Hematopoietic multipotent progenitor cell treated with erythropoietin and hydrocortisone succinate and interleukin-3 and kit ligand, for 17 days (in vitro differentiated cells): ENCODE measurements at regions not wholly inside any gene's neighbourhood (a gene's known extent, or its start where the extent isn't known, plus 50 kb on each side); places are given as distances from the start of the nearest gene placed in this dataset.
"Not testable (repeated sequence)": the region's sequence is repeated elsewhere in the genome, so short reads cannot be mapped to it uniquely, and the experiment has no call there.

ENCODE experiments used
- DNase-seq: peaks from one replicate; pipeline ENCODE4 v3.0.0-alpha.2; 2015; ENCODE audit warnings: low spot score

DNA sequence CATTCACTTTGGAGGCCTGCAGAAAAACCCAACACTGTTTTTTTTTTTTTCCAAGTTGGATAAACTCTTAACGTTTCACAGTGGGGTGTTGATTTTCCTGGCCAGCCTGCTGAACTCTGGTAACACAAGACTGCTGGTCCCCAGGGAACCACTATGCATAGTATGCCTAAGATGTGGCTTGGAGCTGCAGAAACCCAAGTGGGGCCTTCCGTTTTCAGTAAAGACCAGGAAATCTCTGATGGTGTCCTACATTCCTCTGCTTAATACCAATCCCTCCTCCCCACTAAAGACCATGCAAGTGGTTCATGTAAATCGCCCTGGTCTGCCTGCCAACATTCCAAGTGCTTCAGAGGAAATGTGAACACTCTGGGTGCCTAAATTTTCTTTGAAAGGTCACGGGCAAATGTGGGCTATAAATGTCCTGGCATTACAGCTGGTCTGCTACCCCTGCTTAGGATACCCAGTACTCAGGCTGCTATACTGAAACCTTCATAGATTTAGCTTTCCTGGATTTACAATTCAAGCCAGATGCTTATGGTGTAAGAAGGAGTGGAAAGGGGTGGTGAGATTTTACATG lies 615.4 kb downstream of the MAFB start:
- no peak for DNase-seq

DNA sequence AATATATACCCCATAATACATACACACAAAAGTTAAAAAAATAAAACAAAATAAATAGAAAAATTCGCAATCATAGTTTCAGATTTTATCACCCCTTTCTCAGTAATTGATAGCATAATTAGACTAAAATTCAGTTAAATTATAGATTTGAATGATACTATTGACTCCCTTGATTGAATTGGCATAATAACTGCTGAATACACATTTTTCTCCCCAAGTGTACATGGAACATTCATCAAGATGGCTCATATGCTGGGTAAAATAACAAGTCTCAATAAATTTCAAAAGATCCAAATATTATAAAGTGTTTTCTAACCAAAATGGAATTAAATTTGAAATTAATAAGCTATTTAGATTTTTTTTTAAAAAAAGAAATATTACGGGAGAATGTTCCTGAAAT lies 616.1 kb downstream of the MAFB start:
- no peak for DNase-seq

DNA sequence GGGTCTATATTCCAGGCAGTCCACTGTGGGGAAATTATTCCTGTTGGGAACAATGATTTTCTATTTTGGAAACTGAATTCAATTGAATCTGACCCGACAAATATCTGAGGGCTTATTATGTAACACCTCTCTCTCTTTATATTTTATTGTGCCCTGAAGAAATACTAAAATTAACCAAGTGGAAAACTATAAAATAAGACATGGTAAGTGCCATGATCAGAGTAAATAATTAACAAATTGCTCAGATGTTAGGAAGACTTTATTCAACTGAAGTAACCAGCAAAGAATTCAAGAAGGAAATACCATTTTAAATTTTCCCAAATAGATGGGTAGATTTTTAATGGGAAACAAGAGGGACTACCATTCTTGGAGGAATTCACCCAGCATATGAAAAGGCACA lies 632.9 kb downstream of the MAFB start:
- no peak for DNase-seq

DNA sequence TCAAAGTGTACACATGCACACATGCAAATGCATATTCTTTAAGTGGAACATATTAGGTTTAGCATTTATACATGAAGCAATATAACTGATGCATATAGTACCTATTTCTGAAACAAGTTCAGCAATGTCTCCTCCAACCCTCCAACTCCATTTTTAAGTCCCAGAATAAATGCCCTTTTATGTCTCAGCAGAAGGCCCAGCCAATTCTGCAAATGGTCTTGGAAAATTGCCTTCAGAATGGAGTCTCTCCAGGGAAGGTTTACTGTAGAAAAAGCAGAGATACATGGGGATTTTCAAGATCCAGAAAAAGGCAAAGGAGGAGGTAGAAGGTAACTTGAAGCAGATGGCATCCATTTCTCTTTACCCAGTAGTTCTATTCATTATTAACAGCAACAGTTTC lies 633.3 kb downstream of the MAFB start:
- DNase-seq: no peak

DNA sequence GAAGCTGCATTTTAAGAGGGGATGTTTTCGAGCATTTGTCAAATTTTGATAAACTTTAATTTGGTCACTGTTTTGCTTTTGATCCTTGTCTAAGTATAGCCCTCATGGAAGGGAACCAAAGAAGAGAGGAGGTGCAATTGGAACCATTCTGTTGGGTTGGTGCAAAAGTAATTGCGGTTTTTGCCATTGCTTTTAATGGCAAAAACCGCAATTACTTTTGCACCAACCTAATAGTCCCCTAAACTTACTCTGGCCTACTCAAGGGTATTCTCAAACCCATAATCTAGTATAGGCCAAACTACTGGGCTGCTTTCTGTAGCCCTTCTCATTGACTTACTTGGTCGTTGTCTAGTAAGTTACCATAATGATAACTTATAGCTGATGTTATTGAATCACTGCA lies 634.7 kb downstream of the MAFB start:
- no peak for DNase-seq

DNA sequence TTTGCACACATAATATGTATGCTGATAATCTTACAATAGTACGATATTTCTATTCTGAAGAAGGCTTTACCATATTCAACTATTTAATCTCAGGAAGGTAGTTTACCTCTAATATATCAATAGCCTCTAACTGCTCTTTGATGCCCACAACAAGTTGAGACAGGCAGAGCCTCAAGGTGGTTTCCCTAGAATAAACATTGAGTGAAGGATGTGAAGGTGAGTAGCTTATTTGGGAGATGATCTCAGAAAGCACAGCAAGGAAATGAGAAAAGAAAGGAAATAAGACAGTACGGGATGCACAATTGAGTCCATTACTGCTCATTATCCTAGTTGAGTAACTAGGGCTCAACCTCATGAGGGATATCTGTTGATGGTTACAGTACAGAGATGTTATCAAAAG lies 638.4 kb downstream of the MAFB start:
- DNase-seq: no peak

DNA sequence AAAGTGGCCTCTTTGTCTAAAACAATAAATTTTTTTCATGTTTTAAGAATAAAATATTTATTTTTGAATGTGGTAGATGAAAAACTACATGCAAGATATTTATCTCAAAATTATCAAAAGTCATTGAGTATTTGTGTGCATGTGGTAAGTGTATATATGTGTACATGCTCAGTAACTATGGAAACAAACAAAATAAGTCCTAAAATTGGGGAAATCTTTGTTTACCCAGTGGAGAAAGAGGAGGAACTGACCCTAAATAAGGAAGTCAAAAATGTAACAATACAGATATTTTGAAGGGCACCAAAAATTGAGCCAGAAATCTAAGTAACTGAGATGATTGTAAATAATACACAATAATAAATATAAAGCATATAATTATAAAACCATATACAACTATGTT lies 639.2 kb downstream of the MAFB start:
- no peak for DNase-seq

DNA sequence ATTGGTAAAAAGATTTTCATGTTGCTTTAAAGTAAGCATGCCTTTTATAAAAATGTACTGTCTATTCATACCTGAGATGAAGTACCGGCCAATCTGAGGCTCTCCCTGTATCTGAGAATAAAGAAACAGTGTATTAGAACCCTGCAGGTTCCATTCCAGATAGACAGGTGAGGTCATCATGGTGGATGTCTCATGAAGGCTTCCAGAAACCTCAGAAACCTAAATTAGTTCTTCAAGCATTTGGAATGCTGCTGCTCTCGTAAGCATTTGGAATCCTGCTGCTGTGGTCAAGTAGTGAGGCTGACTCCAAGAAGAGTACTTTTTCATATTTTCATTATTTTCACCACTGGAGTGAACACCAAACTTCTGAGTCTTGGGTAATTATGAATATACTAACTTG lies 642.3 kb downstream of the MAFB start:
- DNase-seq: no peak

DNA sequence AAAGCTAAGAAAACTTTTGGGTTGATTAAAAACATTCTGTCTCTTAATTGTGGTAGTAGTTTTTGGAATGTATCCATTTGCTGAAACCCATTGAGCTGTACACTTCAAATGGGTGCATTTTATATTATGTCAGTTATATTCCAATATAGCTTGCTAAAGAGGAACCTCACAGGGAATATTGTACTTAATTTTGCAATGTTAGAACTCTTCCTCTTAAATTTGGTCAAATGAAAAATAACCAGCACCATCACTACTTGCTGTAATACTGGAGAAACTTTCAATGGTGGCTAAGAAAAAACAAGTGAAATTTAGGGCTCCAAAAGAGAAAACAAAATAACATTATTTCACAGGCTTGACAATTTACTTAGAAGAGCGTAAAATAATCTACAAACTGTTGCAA lies 651.5 kb downstream of the MAFB start:
- DNase-seq: no peak

DNA sequence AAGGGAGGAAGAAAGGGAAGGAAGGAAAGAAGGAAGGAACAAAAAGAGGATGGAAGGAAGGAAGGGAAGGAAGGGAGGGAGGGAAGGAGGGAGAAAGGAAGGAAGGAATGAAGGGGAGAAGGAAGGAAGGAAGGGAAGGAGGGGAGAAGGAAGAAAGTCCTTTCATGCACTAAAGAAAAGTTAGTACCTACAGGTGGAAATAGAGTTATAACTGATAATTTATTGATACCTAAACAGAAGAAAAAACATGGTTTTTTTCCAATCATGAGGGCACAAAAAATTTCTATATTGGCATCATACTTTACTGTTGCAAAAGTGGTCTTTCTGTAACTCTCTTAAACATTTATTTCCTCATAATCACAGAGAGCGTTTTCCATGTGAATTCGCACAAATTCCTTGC lies 659.4 kb downstream of the MAFB start:
- DNase-seq: no peak

DNA sequence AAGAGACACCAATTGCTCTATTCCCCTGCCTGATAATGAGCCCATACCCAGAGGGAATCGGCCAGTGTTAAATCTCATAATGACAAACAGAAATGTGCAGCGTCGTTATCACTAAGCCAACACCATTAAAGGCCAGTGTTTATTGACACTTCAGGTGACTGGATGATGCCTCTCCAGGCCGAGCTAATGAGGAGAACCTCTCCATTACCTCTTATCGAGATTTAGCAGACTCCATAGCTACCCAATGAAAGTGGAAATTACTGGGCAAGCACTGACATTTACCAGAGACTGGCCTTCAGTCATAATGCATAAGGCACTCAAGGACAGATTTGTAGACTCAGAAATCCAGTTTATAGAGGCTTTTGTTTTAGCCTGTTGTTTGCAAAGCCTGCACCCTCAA lies 669.5 kb downstream of the MAFB start:
- no peak for DNase-seq

DNA sequence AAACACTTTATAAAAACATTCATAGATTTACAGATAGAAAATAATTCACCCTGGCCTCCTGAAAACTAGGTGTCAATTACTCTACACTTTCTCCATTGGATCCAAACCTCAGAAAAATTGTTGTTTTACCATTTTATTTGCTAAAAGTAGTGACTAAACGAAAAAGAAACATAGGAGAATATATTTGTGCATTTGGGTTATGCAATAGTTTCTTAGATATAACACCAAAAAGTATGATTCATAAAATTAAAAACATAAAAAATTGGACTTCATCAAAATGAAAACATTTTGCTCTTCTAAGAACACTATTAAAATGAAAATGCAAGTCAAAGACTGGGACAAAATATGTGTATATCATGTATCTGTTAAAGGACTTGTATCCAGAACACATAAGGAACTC lies 671.3 kb downstream of the MAFB start:
- no peak for DNase-seq

DNA sequence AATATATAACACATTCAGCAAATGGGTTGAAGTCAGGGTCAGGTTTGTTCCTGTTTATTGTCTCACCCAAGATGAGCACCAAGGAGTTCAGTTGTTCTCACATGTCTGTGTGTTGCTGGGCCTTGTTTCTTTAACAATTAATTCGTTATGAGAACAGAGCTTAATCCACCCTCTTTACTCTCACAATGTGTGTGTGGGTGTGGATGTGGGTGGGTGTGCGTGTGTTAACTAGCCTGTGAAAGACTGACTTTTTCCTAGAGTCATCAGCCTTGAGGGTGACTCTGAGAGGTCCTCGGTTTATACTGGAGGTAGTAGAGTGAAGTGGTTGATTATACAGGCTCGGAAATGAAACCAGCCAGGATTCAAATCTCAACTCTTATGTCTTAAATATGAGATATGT lies 672.1 kb downstream of the MAFB start:
- DNase-seq: no peak

DNA sequence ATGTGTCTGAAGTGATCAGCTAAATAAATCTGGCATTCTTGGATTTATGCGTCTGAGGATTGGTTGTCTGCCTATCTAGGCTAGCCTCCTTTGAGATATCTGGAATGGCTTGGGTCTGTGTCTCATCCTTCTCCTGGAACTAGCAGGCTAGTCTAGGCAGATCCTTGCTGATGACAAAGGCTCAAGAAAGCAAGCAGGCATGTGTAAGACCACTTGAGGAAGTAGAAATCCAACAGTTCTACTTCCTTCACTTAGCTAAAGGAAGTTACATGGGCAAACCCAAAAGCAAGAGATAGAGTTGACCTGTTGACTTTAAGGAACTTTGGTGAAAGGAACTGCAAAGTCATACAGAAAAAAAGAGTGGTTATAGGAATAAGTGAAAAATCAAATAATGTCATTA lies 672.6 kb downstream of the MAFB start:
- no peak for DNase-seq

DNA sequence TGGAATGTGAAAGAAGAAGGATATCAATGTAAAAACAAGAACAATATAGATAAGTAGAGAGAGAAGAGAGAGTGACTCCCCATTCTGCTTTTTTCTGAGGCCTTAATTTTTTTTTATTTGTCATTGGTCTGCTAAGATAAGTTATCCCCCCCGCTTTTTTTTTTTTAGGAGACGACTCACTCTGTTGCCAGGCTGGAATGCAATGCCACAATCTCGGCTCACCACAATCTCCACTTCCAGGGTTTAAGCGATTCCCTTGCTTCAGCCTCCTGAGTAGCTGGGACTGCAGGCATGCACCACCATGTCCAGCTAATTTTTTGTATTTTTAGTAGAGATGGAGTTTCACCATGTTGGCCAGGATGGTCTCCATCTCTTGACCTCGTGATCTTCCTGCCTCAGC lies 677.0 kb downstream of the MAFB start:
- not testable (repeated sequence) for DNase-seq

DNA sequence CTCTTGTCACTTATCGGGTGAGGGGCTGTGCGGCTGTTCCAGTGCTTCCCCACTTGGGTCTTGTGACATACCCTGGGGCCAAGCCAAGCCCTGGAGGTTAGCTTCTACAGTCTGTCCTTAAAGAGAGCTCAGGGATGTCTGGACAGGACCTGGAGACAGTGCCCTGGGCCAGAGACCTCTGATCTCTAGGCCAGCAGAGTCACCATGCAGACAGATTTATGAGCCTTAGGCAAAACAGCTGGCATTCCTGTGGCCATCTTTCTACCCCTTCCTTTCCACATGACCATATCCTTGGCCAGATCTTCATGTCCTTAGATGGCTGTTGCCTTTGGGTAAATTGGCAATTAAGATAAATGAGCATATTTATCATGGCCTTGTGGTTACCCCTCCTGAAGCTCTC lies 678.6 kb downstream of the MAFB start:
- no peak for DNase-seq

DNA sequence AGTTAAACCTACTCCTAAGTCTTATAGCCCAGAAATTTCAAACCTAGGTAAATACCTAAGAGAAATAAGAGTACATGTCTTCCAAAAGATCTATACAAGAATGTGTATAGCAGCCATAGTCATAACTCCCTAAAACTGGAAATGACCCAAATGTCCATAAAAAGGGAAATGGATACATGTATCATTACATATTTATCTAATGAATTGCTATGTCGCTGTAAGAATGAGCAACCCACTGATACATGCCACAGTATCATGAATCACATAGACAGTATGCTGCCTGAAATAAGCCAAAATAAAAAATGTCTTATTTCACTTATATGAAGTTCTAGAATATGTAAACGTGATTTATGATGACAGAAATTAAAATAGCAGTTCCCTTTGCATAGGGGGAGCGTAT lies 679.5 kb downstream of the MAFB start:
- DNase-seq: no peak

DNA sequence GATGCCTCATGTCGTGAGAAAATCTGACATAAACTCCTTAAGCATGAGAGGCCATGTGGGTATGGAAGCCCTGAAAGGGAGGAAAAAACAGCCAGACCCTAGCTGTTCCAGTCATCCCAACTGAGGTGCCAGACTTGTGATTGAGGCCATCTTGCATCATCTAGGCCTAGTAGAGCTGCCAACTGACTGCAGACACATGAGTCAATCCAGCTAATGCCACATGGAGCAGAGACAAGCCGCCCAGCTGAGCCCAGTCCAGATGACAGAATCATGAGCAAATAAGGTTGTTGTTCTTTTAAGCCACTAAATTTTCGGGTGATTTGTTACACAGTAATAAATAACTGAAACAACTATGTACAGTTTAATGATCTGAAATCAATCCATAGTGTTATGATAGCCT lies 680.9 kb downstream of the MAFB start:
- no peak for DNase-seq

DNA sequence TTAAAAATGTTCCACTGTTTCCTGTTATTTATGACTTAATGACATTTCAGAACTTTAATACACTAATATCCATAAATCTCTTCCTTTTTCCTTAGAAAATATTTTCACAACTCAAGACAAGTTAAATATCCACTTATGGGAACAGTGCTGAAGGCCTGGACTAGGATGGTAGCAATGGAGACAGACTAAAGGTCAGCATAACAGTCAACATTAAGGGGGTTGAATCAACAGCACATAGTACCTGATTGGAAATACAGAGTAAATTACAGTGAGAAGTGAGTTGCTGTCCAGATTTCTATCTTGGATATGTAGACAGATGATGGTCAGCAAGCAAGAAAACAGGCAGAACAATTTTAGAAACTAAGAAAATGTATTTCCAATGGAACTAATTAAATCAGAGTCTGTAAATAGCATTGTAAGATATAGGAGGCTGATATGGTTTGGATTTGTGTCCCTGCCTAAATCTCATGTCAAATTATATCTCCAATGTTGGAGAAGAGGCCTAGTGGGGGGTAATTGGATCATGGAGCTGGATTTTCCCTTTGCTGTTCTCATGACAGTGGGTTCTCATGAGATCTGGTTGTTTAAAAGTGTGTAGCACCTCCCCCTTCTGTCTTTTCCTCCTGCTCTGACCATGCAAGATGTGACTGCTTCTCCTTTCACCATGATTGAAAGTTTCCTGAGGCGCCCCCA lies 682.7 kb downstream of the MAFB start:
- no peak for DNase-seq

DNA sequence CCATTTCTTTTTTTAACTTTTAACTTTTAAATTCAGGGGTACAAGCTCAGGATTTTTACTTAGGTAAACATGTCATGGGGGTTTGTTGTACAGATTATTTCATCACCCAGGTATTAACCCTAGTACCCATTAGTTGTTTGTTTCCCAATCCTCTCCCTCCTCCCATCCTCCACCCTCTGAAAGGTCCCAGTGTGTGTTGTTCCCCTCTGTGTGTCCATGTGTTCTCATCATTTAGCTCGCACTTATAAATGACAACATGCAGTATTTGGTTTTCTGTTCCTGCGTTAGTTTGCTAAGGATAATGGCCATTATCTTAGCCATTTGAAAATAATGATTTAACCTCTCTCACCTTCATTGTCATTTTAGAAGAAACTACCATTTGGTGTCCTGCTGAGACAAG lies 684.9 kb downstream of the MAFB start:
- DNase-seq: not testable (repeated sequence)

DNA sequence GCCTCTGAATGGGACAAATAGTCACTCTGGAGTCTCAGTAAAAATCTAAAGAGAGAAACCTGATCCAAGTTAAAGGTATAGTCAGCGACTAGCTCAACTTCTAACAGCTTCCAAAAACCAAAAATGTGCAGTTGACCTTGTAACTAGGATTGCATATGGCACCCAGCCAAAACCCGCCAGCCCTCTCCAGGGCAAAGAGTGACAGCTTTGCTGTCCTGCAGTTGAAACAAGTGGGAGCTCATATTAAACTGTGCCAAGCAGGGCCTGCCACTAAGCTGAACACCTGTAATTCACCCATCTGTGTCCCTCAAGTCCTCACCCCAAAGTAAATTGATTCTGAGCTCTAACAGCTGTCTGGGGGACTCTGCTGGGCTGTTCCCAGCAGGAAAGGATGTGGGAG lies 695.3 kb downstream of the MAFB start:
- no peak for DNase-seq

DNA sequence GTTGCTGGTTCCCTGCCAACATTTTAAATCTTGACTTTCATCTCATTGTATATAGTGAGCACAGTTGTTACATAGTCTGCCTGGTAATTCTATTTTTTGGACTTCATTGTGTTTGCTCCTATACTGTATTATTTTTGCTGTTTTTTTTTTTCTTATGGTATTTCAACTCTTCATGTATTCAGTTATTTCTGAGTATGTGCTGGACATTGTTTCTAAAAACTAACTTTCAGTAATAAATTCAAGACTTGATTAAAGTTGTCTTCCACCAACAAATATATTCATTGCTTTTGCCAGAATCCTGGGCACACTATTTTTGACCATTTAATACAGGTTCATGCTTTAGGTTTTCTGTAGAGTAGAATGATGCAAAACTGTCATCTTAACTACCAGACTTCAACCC lies 698.3 kb downstream of the MAFB start:
- DNase-seq: no peak

DNA sequence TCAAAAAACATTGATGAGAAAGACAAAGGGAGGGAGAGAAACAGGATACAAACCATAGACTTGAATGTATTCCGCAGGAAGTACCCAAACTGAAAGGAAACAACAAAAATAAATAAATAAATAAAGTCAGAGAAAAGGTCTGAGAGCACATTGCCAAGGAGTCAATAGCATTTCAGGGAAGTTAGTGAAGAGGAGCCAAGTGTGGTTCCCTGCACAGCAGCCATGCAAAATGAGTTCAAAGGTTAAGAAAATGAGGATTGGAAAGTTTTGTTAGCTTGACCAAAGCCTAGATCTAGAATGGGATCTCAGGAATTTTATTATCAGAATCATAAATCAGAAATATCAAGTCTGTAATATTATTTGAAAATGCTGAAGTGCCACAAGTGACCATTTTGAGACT lies 700.0 kb downstream of the MAFB start:
- DNase-seq: no peak

DNA sequence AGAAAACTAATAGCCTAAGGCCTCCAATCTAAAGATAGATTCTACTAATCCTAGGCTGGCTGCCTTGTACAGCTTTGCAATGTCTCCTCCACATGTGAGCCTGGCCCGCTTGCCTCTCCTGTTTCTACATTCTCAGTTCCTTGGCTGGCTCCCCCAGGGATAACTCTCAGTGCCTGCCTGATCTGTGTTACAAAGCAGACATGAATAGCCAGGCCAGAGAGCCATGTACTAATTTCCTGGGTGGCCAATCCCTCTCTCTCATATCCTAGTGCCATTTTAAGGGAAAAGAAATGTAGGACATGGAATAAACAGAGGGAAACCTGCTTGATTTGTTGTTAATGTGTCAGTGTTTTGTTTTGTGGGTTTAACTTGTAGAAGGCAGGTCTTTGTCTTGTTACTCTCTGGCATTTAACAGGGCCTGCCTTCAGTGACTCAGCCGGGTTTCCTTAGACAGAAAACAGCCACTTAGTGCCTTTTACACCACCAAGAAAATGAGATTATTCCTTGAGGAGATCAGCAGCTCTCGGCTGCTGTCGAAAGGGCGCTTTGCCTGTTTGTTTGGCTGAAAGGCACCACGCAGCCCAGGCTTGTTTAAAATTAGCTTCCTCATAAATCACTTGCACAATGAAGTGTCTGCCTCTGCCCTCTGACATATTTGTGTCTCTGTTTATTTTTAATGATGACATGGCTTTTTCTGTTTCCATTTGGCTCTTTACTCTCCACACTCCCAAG lies 702.7 kb downstream of the MAFB start:
- no peak for DNase-seq
